HEK293 (cell line): ENCODE measurements at regions not wholly inside any gene's neighbourhood (a gene's known extent, or its start where the extent isn't known, plus 50 kb on each side); places are given as distances from the start of the nearest gene placed in this dataset.

Source experiments
- BCL11A ChIP-seq: fragments of 450-650 bp; formaldehyde crosslinking; IDR thresholded peaks from 2 replicates; pipeline ENCODE4 v1.5.1; 2016; ENCODE audit warnings: low read depth, missing biosample characterization, missing genetic modification characterization
- BCL11B ChIP-seq: fragments of 450-650 bp; formaldehyde crosslinking; IDR thresholded peaks from 2 replicates; pipeline ENCODE4 v1.5.1; 2016; ENCODE audit warnings: low read depth, missing biosample characterization, missing genetic modification characterization
- HIC1 ChIP-seq: fragments of 450-650 bp; formaldehyde crosslinking; IDR thresholded peaks from 2 replicates; pipeline ENCODE4 v1.5.1; 2016; ENCODE audit warnings: missing biosample characterization, missing genetic modification characterization
- HOXD13 ChIP-seq: sonication (generic); formaldehyde crosslinking; IDR thresholded peaks from 2 replicates; pipeline ENCODE4 v1.8.0; 2022; ENCODE audit warnings: missing genetic modification reagents, borderline replicate concordance
- OSR2 ChIP-seq: fragments of 450-650 bp; formaldehyde crosslinking; IDR thresholded peaks from 2 replicates; pipeline ENCODE4 v1.5.1; 2016; ENCODE audit warnings: missing biosample characterization, missing genetic modification characterization
- PRDM1 ChIP-seq: fragments of 450-650 bp; formaldehyde crosslinking; IDR thresholded peaks from 2 replicates; pipeline ENCODE4; 2016; ENCODE audit warnings: missing biosample characterization, missing genetic modification characterization
- PRDM10 ChIP-seq: fragments of 450-650 bp; formaldehyde crosslinking; IDR thresholded peaks from 2 replicates; pipeline ENCODE4 v1.5.1; 2016; ENCODE audit warnings: missing biosample characterization, missing genetic modification characterization
- PRDM6 ChIP-seq: fragments of 450-650 bp; formaldehyde crosslinking; IDR thresholded peaks from 2 replicates; pipeline ENCODE4 v1.5.1; 2017; ENCODE audit warnings: missing biosample characterization, missing genetic modification characterization
- TCF7L2 ChIP-seq: IDR thresholded peaks from 2 replicates; pipeline ENCODE4 v1.6.1; 2011; ENCODE audit warnings: low read depth, mild to moderate bottlenecking, inconsistent platforms, low read length, moderate library complexity, borderline replicate concordance
- WT1 ChIP-seq: fragments of 450-650 bp; formaldehyde crosslinking; IDR thresholded peaks from 2 replicates; pipeline ENCODE4 v1.5.1; 2016; ENCODE audit warnings: missing biosample characterization, missing genetic modification characterization
- ZBTB20 ChIP-seq: fragments of 450-650 bp; formaldehyde crosslinking; IDR thresholded peaks from 2 replicates; pipeline ENCODE4 v1.5.1; 2016; ENCODE audit warnings: missing biosample characterization, missing genetic modification characterization
- ZFP3 ChIP-seq: fragments of 450-650 bp; formaldehyde crosslinking; IDR thresholded peaks from 2 replicates; pipeline ENCODE4 v1.5.1; 2016; ENCODE audit warnings: low read depth, missing biosample characterization, missing genetic modification characterization
- ZNF157 ChIP-seq: fragments of 450-650 bp; formaldehyde crosslinking; IDR thresholded peaks from 2 replicates; pipeline ENCODE4 v1.5.1; 2016; ENCODE audit warnings: missing biosample characterization, missing genetic modification characterization
- ZNF239 ChIP-seq: fragments of 450-650 bp; formaldehyde crosslinking; IDR thresholded peaks from 2 replicates; pipeline ENCODE4 v1.5.1; 2016; ENCODE audit warnings: missing biosample characterization, missing genetic modification characterization
- ZNF266 ChIP-seq: fragments of 450-650 bp; formaldehyde crosslinking; IDR thresholded peaks from 2 replicates; pipeline ENCODE4 v1.5.1; 2016; ENCODE audit warnings: missing biosample characterization, missing genetic modification characterization, low read depth
- ZNF292 ChIP-seq: fragments of 450-650 bp; formaldehyde crosslinking; IDR thresholded peaks from 2 replicates; pipeline ENCODE4 v1.5.1; 2016; ENCODE audit warnings: low read depth, missing biosample characterization, missing genetic modification characterization, borderline replicate concordance
- ZNF324 ChIP-seq: fragments of 450-650 bp; formaldehyde crosslinking; IDR thresholded peaks from 2 replicates; pipeline ENCODE4 v1.5.1; 2016; ENCODE audit warnings: missing biosample characterization, missing genetic modification characterization
- ZNF404 ChIP-seq: fragments of 450-650 bp; formaldehyde crosslinking; IDR thresholded peaks from 2 replicates; pipeline ENCODE4 v1.5.1; 2017; ENCODE audit warnings: missing biosample characterization, missing genetic modification characterization
- ZNF423 ChIP-seq: fragments of 450-650 bp; formaldehyde crosslinking; IDR thresholded peaks from 2 replicates; pipeline ENCODE4 v1.5.1; 2016; ENCODE audit warnings: missing biosample characterization, missing genetic modification characterization
- ZNF48 ChIP-seq: fragments of 450-650 bp; formaldehyde crosslinking; IDR thresholded peaks from 2 replicates; pipeline ENCODE4 v1.5.1; 2016; ENCODE audit warnings: missing biosample characterization, missing genetic modification characterization
- ZNF488 ChIP-seq: fragments of 450-650 bp; formaldehyde crosslinking; IDR thresholded peaks from 2 replicates; pipeline ENCODE4 v1.5.1; 2016; ENCODE audit warnings: missing biosample characterization, missing genetic modification characterization
- ZNF548 ChIP-seq: fragments of 450-650 bp; formaldehyde crosslinking; IDR thresholded peaks from 2 replicates; pipeline ENCODE4 v1.5.1; 2016; ENCODE audit warnings: missing biosample characterization, missing genetic modification characterization
- ZNF580 ChIP-seq: fragments of 450-650 bp; formaldehyde crosslinking; IDR thresholded peaks from 2 replicates; pipeline ENCODE4 v1.5.1; 2016; ENCODE audit warnings: missing biosample characterization, missing genetic modification characterization
- ZNF610 ChIP-seq: fragments of 450-650 bp; formaldehyde crosslinking; IDR thresholded peaks from 2 replicates; pipeline ENCODE4 v1.5.1; 2016; ENCODE audit warnings: missing biosample characterization, missing genetic modification characterization, borderline replicate concordance
- ZNF654 ChIP-seq: fragments of 450-650 bp; formaldehyde crosslinking; IDR thresholded peaks from 2 replicates; pipeline ENCODE4 v1.5.1; 2016; ENCODE audit warnings: low read depth, missing biosample characterization, missing genetic modification characterization
- ZNF677 ChIP-seq: fragments of 450-650 bp; IDR thresholded peaks from 2 replicates; pipeline ENCODE4 v1.5.0; 2018; ENCODE audit warnings: missing biosample characterization, mild to moderate bottlenecking, missing genetic modification characterization, moderate library complexity
- ZNF747 ChIP-seq: fragments of 450-650 bp; formaldehyde crosslinking; IDR thresholded peaks from 2 replicates; pipeline ENCODE4 v1.5.1; 2016; ENCODE audit warnings: missing biosample characterization, missing genetic modification characterization
- ZNF792 ChIP-seq: fragments of 450-650 bp; formaldehyde crosslinking; IDR thresholded peaks from 2 replicates; pipeline ENCODE4 v1.5.1; 2016; ENCODE audit warnings: missing biosample characterization, missing genetic modification characterization
- TF ChIP-seq, protein P1 (sequence below): fragments of 450-650 bp; formaldehyde crosslinking; IDR thresholded peaks from 2 replicates; pipeline ENCODE4 v1.5.1; 2016; ENCODE audit warnings: missing biosample characterization, missing genetic modification characterization
- TF ChIP-seq, protein P2 (sequence below): fragments of 450-650 bp; formaldehyde crosslinking; IDR thresholded peaks from 2 replicates; pipeline ENCODE4 v1.5.1; 2016; ENCODE audit warnings: missing biosample characterization, missing genetic modification characterization

DNA sequence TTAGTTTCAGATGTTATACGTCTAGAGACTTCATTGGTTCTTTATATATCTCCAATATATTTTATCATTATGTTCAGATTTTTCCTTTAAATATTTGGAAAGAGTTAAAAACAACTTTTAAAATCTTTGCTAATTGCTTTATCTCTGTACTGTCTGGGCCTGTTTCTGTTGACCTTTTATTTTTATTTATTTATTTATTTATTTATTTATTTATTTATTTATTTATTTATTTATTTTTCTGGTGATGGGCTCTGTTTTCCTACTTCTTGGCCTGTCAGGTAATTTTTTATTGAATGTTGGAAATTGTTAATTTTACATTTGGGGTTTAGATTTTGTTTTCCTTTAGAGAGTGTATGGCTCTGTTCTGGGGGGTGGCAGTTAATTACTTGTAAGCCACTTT is 279.7 kb upstream of the KAZN start (continued):
- TF ChIP-seq OSR2 (tag by site-specific recombination) (no peak), HIC1 (tag by site-specific recombination) (no peak), ZNF654 (tag by site-specific recombination) (peak; percentile 27; the same call in 1 of the 2 replicates), PRDM10 (tag by site-specific recombination) (no peak), HOXD13 (CRISPR knock-in tag) (no peak), PRDM1 (tag by site-specific recombination) (no peak), ZNF423 (tag by site-specific recombination) (no peak), ZNF239 (tag by site-specific recombination) (no peak), ZNF677 (tag by site-specific recombination) (no peak), ZNF747 (tag by site-specific recombination) (no peak), BCL11A (tag by site-specific recombination) (no peak), ZNF548 (tag by site-specific recombination) (no peak), ZNF48 (no peak), WT1 (tag by site-specific recombination) (no peak), ZNF324 (no peak), TCF7L2 (no peak), BCL11B (tag by site-specific recombination) (no peak), ZNF580 (tag by site-specific recombination) (no peak), ZNF792 (tag by site-specific recombination) (no peak), ZNF292 (tag by site-specific recombination) (peak; percentile 45; the same call in 1 of the 2 replicates), ZNF157 (no peak), ZNF266 (0 out of 2 replicates have a peak, but pooled peaks have one; percentile 42), ZFP3 (tag by site-specific recombination) (peak; percentile 31; the same call in 1 of the 2 replicates), ZNF610 (tag by site-specific recombination) (no peak), ZNF404 (0 out of 2 replicates have a peak, but pooled peaks have one; percentile 25), PRDM6 (tag by site-specific recombination) (no peak), ZBTB20 (no peak), ZNF488 (tag by site-specific recombination) (no peak)
- TF ChIP-seq, protein P1, sequence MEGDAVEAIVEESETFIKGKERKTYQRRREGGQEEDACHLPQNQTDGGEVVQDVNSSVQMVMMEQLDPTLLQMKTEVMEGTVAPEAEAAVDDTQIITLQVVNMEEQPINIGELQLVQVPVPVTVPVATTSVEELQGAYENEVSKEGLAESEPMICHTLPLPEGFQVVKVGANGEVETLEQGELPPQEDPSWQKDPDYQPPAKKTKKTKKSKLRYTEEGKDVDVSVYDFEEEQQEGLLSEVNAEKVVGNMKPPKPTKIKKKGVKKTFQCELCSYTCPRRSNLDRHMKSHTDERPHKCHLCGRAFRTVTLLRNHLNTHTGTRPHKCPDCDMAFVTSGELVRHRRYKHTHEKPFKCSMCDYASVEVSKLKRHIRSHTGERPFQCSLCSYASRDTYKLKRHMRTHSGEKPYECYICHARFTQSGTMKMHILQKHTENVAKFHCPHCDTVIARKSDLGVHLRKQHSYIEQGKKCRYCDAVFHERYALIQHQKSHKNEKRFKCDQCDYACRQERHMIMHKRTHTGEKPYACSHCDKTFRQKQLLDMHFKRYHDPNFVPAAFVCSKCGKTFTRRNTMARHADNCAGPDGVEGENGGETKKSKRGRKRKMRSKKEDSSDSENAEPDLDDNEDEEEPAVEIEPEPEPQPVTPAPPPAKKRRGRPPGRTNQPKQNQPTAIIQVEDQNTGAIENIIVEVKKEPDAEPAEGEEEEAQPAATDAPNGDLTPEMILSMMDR (tag by site-specific recombination): no peak
- TF ChIP-seq, protein P2, sequence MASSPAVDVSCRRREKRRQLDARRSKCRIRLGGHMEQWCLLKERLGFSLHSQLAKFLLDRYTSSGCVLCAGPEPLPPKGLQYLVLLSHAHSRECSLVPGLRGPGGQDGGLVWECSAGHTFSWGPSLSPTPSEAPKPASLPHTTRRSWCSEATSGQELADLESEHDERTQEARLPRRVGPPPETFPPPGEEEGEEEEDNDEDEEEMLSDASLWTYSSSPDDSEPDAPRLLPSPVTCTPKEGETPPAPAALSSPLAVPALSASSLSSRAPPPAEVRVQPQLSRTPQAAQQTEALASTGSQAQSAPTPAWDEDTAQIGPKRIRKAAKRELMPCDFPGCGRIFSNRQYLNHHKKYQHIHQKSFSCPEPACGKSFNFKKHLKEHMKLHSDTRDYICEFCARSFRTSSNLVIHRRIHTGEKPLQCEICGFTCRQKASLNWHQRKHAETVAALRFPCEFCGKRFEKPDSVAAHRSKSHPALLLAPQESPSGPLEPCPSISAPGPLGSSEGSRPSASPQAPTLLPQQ (tag by site-specific recombination): no peak
